Keratinocyte (primary cell): ENCODE measurements at regions not wholly inside any gene's neighbourhood (a gene's known extent, or its start where the extent isn't known, plus 50 kb on each side); places are given as distances from the start of the nearest gene placed in this dataset.

Experiments used
- DNase-seq: peaks from one replicate; pipeline ENCODE4 v3.0.0-alpha.2; 2011; ENCODE audit warnings: low read depth, missing footprints, low spot score
- FAIRE-seq: peaks from 2 replicates; lab custom pipeline; 2011; peaks lifted over from hg19 to GRCh38; lab: Jason Lieb, UNC
- H2AFZ ChIP-seq: 2 replicates; pipeline ENCODE4 v1.6.0; 2012; ENCODE audit warnings: low read length, control low read depth, inconsistent platforms; ENCODE audit not compliant: control insufficient read depth
- H3K27ac ChIP-seq: 2 replicates; pipeline ENCODE4 v1.5.1; 2011; ENCODE audit warnings: low read length; ENCODE audit not compliant: control insufficient read depth, insufficient read depth
- H3K27me3 ChIP-seq: 3 replicates; pipeline ENCODE4 v1.6.0; 2011; ENCODE audit warnings: low read length; ENCODE audit not compliant: control insufficient read depth, insufficient read depth; ENCODE audit errors: extremely low read depth
- H3K36me3 ChIP-seq, 2 experiments: 2 replicates in 1 of 2; 3 replicates in 1 of 2; pipeline ENCODE4 v1.5.1; 2011; ENCODE audit warnings: low read length in 2 of 2, mild to moderate bottlenecking in 1 of 2; ENCODE audit not compliant: control insufficient read depth in 2 of 2, insufficient read depth in 2 of 2; ENCODE audit errors: extremely low read depth in 1 of 2
- H3K4me1 ChIP-seq: 3 replicates; pipeline ENCODE4 v1.5.1; 2011; ENCODE audit warnings: low read length; ENCODE audit not compliant: control insufficient read depth, insufficient read depth; ENCODE audit errors: extremely low read depth
- H3K4me2 ChIP-seq: 3 replicates; pipeline ENCODE4 v1.6.0; 2011; ENCODE audit warnings: low read depth, low read length; ENCODE audit not compliant: control insufficient read depth, insufficient read depth; ENCODE audit errors: extremely low read depth
- H3K4me3 ChIP-seq, 3 experiments: fragments of 200-600 bp in 1 of 3; sonication (generic) in 1 of 3; 2 replicates in 2 of 3; 3 replicates in 1 of 3; pipeline ENCODE4 v1.5.1; 2011 to 2016; ENCODE audit warnings: low read length in 3 of 3, mild to moderate bottlenecking in 3 of 3, control low read depth in 2 of 3, inconsistent platforms in 1 of 3, low read depth in 1 of 3, mixed read lengths in 1 of 3, mixed run types in 1 of 3, moderate library complexity in 1 of 3; ENCODE audit not compliant: control insufficient read depth in 2 of 3, insufficient read depth in 2 of 3; ENCODE audit errors: extremely low read depth in 1 of 3
- H3K79me2 ChIP-seq: 2 replicates; pipeline ENCODE4 v1.6.0; 2012; ENCODE audit warnings: low read length; ENCODE audit not compliant: control insufficient read depth, insufficient read depth
- H3K9ac ChIP-seq: 3 replicates; pipeline ENCODE4 v1.6.0; 2011; ENCODE audit warnings: low read length; ENCODE audit not compliant: control insufficient read depth, insufficient read depth; ENCODE audit errors: extremely low read depth
- H3K9me1 ChIP-seq: 3 replicates; pipeline ENCODE4 v1.6.0; 2011; ENCODE audit warnings: low read length; ENCODE audit not compliant: control insufficient read depth, insufficient read depth; ENCODE audit errors: extremely low read depth
- H3K9me3 ChIP-seq: 2 replicates; pipeline ENCODE4 v1.5.1; 2012; ENCODE audit warnings: low read depth, low read length; ENCODE audit not compliant: control insufficient read depth
- H4K20me1 ChIP-seq: 3 replicates; pipeline ENCODE4 v1.6.0; 2011; ENCODE audit warnings: low read length; ENCODE audit not compliant: control insufficient read depth, insufficient read depth; ENCODE audit errors: extremely low read depth
- CTCF ChIP-seq, 3 experiments: IDR thresholded peaks in 1 of 3; conservative IDR thresholded peaks in 1 of 3; optimal IDR thresholded peaks in 1 of 3; 2 replicates in 2 of 3; 3 replicates in 1 of 3; pipeline versions ENCODE3 to v1.5.1; 2011; ENCODE audit warnings: low read length in 3 of 3, mild to moderate bottlenecking in 3 of 3, moderate library complexity in 2 of 3, control low read depth in 1 of 3, inconsistent platforms in 1 of 3; ENCODE audit not compliant: insufficient read depth in 2 of 3; ENCODE audit errors: extremely low read depth in 1 of 3
- EZH2 ChIP-seq: IDR thresholded peaks from one replicate; pipeline ENCODE4 v1.6.1; 2012; ENCODE audit warnings: inconsistent platforms, mild to moderate bottlenecking, low read length, moderate library complexity
- dilution Hi-C: fragments of 300-500 bp; cut with MboI; formaldehyde crosslinking; loops from one replicate; pipeline ENCODE4 v1.7.0; 2020; ENCODE audit warnings: low sequenced_read_pairs; ENCODE audit not compliant: extremely low pct_ligation_motif_present

- H3K27me3 ChIP-seq: peaks cover 14% of the 10 kb centered on the region
- no peak overlapping the region for H3K4me3 ChIP-seq
- dilution Hi-C loops: no loop called here
- no peak for FAIRE-seq
- no peak for DNase-seq
- H3K9me3 ChIP-seq: no peaks in the 10 kb centered on the region
- H2AFZ ChIP-seq: no peak overlapping the region
- H3K4me1 ChIP-seq: no peaks in the 10 kb centered on the region
- no peak overlapping the region for H3K27ac ChIP-seq
- TF ChIP-seq EZH2: no peak
- no peak for TF ChIP-seq CTCF (optimal IDR thresholded peaks at IDR 0.05 in 1 of 3, IDR thresholded peaks at IDR 0.05 in 1 of 3, conservative IDR thresholded peaks at IDR 0.05 in 1 of 3; ENCODE audit: extremely low read depth in 1 of 3, insufficient read depth in 2 of 3, low read length in 3 of 3)
- H3K36me3 ChIP-seq: no peaks in the 10 kb centered on the region
- no peaks in the 10 kb centered on the region for H4K20me1 ChIP-seq
- no peaks in the 10 kb centered on the region for H3K9me1 ChIP-seq
- H3K4me2 ChIP-seq: no peak overlapping the region
- no peaks in the 10 kb centered on the region for H3K79me2 ChIP-seq
- H3K9ac ChIP-seq: no peak overlapping the region
These were observed 116.6 kb downstream of the SLC4A3 start for GRCh38 chr2:219744066-219744465.

- no peak overlapping the region for H3K4me3 ChIP-seq
These were observed 117.2 kb downstream of the SLC4A3 start for GRCh38 chr2:219744600-219744999.

More at GRCh38 chr2:219744600-219744999, 117.2 kb downstream of the SLC4A3 start:
- Histone ChIP-seq H3K27me3 (peaks cover 14% of the 10 kb centered on the region), H3K9ac (no peak overlapping the region), H3K79me2 (no peaks in the 10 kb centered on the region), H3K27ac (no peak overlapping the region), H4K20me1 (no peaks in the 10 kb centered on the region), H3K4me1 (no peaks in the 10 kb centered on the region), H3K36me3 (no peaks in the 10 kb centered on the region), H2AFZ (no peak overlapping the region), H3K4me2 (no peak overlapping the region), H3K9me1 (no peaks in the 10 kb centered on the region), H3K9me3 (no peaks in the 10 kb centered on the region)
- dilution Hi-C loops: no loop called here
- DNase-seq (no peak), FAIRE-seq (no peak)
- TF ChIP-seq CTCF (optimal IDR thresholded peaks at IDR 0.05 in 1 of 3, IDR thresholded peaks at IDR 0.05 in 1 of 3, conservative IDR thresholded peaks at IDR 0.05 in 1 of 3; ENCODE audit: extremely low read depth in 1 of 3, insufficient read depth in 2 of 3, low read length in 3 of 3): no peak
- TF ChIP-seq EZH2: no peak
